ENCODE measurements at regions not wholly inside any gene's neighbourhood (a gene's known extent, or its start where the extent isn't known, plus 50 kb on each side); places are given as distances from the start of the nearest gene placed in this dataset.

DNA sequence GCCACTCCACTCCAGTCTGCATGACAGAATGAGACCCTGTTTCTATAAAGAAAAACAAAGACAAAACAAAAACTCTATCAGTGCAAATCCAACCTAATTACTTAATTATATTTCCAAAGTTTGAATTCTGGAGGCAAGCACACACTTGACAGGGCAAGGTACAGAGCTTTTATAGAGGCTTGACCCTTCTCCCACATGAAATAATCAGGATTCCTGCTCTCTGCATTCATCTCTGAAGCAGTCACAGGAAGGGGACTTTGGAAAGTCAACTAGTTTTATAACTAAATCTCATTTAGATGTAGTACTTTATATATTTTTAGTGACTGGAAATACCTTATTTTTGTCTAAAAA lies 91.9 kb upstream of the CHD1 start:
- no peak for TF ChIP-seq EZH2phosphoT487 (IDR thresholded peaks at IDR 0.05; ENCODE audit: borderline replicate concordance, low read length)
- TF ChIP-seq, protein P1, sequence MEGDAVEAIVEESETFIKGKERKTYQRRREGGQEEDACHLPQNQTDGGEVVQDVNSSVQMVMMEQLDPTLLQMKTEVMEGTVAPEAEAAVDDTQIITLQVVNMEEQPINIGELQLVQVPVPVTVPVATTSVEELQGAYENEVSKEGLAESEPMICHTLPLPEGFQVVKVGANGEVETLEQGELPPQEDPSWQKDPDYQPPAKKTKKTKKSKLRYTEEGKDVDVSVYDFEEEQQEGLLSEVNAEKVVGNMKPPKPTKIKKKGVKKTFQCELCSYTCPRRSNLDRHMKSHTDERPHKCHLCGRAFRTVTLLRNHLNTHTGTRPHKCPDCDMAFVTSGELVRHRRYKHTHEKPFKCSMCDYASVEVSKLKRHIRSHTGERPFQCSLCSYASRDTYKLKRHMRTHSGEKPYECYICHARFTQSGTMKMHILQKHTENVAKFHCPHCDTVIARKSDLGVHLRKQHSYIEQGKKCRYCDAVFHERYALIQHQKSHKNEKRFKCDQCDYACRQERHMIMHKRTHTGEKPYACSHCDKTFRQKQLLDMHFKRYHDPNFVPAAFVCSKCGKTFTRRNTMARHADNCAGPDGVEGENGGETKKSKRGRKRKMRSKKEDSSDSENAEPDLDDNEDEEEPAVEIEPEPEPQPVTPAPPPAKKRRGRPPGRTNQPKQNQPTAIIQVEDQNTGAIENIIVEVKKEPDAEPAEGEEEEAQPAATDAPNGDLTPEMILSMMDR (IDR thresholded peaks at IDR 0.05; ENCODE audit: low read depth, low read length, poor library complexity, severe bottlenecking), result no peak
